GM19043 (cell line): ENCODE measurements at regions not wholly inside any gene's neighbourhood (a gene's known extent, or its start where the extent isn't known, plus 50 kb on each side); places are given as distances from the start of the nearest gene placed in this dataset.
"Not testable (repeated sequence)": the region's sequence is repeated elsewhere in the genome, so short reads cannot be mapped to it uniquely, and the experiment has no call there.

Source experiments
- ATAC-seq: cut with Tn5 transposase; IDR thresholded peaks from one replicate; pipeline ENCODE4 v1.9.1; 2021; ENCODE audit warnings: low read depth; ENCODE audit not compliant: unreplicated experiment

GRCh38 chr16:17031484-17032268 lies 439.1 kb downstream of the XYLT1 start:
- no peak for ATAC-seq

DNA sequence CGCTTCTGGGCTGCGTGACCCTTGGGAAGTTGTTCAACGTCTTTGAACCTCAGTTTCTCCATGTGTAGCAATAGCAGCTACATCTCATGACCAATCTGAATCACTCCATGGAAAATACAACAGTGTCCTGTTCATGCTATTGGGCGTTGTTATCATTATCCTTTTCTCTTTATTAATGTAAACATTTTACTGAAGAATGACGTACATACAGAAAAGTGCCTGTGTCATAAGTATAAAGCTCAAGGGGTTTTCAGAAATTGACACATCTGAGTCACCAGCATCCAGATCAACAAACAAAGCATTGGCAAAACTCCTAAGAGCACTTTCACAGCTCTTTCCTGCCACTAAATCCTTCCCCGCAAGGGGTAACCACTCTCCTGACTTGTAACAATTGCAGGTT lies 438.4 kb downstream of the XYLT1 start:
- no peak for ATAC-seq

- no peak for ATAC-seq
Observed at GRCh38 chr16:17034477-17035252, 436.1 kb downstream of the XYLT1 start.

- no peak for ATAC-seq
Observed at GRCh38 chr16:17037499-17037898, 433.3 kb downstream of the XYLT1 start.

- ATAC-seq = no peak
Observed at GRCh38 chr16:17038415-17038814, 432.3 kb downstream of the XYLT1 start.

DNA sequence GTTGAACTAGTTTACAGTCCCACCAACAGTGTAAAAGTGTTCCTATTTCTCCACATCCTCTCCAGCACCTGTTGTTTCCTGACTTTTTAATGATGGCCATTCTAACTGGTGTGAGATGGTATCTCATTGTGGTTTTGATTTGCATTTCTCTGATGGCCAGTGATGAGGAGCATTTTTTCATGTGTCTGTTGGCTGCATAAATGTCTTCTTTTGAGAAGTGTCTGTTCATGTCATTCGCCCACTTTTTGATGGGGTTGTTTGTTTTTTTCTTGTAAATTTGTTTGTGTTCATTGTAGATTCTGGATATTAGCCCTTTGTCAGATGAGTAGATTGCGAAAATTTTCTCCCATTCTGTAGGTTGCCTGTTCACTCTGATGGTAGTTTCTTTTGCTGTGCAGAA lies 421.7 kb downstream of the XYLT1 start:
- ATAC-seq = not testable (repeated sequence)

GRCh38 chr16:17050468-17050867 lies 420.3 kb downstream of the XYLT1 start:
- ATAC-seq = no peak
